DND-41 (cell line): ENCODE measurements at regions not wholly inside any gene's neighbourhood (a gene's known extent, or its start where the extent isn't known, plus 50 kb on each side); places are given as distances from the start of the nearest gene placed in this dataset.

Source experiments
- ATAC-seq: fragments of 200-7000 bp; cut with Tn5 transposase; 3 replicates; pipeline ENCODE4 v1.9.1; 2021; ENCODE audit warnings: low read depth; ENCODE audit not compliant: insufficient read depth
- DNase-seq: peaks from one replicate; pipeline ENCODE4 v3.0.0-alpha.2; 2020
- H2AFZ ChIP-seq: 2 replicates; pipeline ENCODE4 v1.6.0; 2012; ENCODE audit warnings: low read depth, low read length
- H3K27ac ChIP-seq: 2 replicates; pipeline ENCODE4 v1.5.1; 2012; ENCODE audit warnings: low read length, inconsistent platforms
- H3K27me3 ChIP-seq: fragments of 200-600 bp; sonication (generic); 2 replicates; pipeline ENCODE4 v1.6.0; 2012; ENCODE audit warnings: low read length, mild to moderate bottlenecking, inconsistent platforms; ENCODE audit not compliant: insufficient read depth, poor library complexity
- H3K36me3 ChIP-seq: 2 replicates; pipeline ENCODE4 v1.5.1; 2012; ENCODE audit warnings: low read length, inconsistent platforms; ENCODE audit not compliant: insufficient read depth
- H3K4me1 ChIP-seq: 2 replicates; pipeline ENCODE4 v1.5.1; 2012; ENCODE audit warnings: mild to moderate bottlenecking, low read length; ENCODE audit not compliant: insufficient read depth
- H3K4me2 ChIP-seq: 2 replicates; pipeline ENCODE4 v1.6.0; 2012; ENCODE audit warnings: mild to moderate bottlenecking, moderate library complexity, low read length, inconsistent platforms; ENCODE audit not compliant: insufficient read depth
- H3K4me3 ChIP-seq, 2 experiments: fragments of 200-600 bp in 1 of 2; shearing (Covaris generic) in 1 of 2; 2 replicates each; pipeline ENCODE4 v1.5.1; 2012 to 2016; ENCODE audit warnings: inconsistent platforms in 2 of 2, low read length in 2 of 2, mild to moderate bottlenecking in 2 of 2, low read depth in 1 of 2, moderate library complexity in 1 of 2
- H3K79me2 ChIP-seq: 2 replicates; pipeline ENCODE4 v1.6.0; 2012; ENCODE audit warnings: low read length, inconsistent platforms; ENCODE audit not compliant: insufficient read depth
- H3K9ac ChIP-seq: 2 replicates; pipeline ENCODE4 v1.6.0; 2012; ENCODE audit warnings: low read depth, mild to moderate bottlenecking, inconsistent platforms, low read length, moderate library complexity
- H3K9me3 ChIP-seq: 2 replicates; pipeline ENCODE4 v1.5.1; 2012; ENCODE audit warnings: low read length, moderate library complexity, mild to moderate bottlenecking, inconsistent platforms; ENCODE audit not compliant: insufficient read depth, severe bottlenecking
- H4K20me1 ChIP-seq: 2 replicates; pipeline ENCODE4 v1.6.0; 2012; ENCODE audit warnings: low read length; ENCODE audit not compliant: insufficient read depth
- EZH2 ChIP-seq: IDR thresholded peaks from 3 replicates; pipeline ENCODE4 v1.6.1; 2012; ENCODE audit warnings: borderline replicate concordance, low read depth, mild to moderate bottlenecking, moderate library complexity, low read length, inconsistent platforms; ENCODE audit not compliant: severe bottlenecking
- TF ChIP-seq, protein P1 (sequence below): IDR thresholded peaks from 2 replicates; pipeline ENCODE4 v1.5.1; 2012; ENCODE audit warnings: borderline replicate concordance, low read length, moderate library complexity, mild to moderate bottlenecking; ENCODE audit not compliant: poor library complexity, severe bottlenecking; ENCODE audit errors: extremely low read depth

DNA sequence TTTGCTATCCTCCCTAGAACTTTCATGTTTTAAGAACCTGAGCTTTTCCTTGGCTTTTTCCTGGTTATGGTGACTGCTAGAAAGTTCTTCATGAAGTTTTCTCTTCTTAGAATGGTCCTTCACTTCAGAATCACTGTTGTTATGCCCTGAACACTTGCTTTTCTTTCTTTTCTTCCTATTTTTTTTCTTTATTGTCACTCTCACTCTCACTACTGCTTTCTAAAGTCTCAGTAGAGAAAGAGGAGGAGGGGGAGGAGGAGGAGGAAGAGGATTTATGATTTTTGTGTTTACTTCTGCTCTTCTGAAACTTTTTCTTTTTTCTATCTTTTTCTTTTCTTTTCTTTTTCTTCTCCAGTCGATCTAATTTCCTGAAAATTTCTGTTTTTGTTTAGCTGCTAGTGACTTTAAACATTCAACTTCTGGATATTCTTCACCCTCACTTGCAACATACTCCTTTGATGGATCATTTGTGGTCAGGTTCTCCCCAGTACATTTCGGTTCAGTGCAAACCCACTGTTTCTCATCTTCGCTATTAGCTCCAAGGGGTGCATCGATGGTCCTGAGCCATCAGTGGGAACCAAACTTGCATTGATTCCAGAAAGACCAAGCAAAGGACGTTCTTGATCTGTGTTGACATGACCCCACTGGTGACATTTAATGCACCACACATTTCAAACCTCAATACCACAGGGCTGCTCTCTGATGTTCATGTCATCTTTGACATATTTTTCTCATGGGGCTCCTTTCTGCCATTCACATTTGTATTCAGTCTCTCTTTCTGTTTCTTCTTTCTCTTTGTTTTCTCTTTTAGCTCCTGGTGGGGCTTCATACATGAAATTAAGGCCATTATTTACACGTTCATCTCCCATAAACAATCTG is 81.6 kb upstream of the HAND1 start:
- no peak for ATAC-seq
- Histone ChIP-seq H3K4me1 (no peaks in the 10 kb centered on the region), H3K4me2 (no peak overlapping the region), H3K9ac (no peak overlapping the region), H4K20me1 (no peaks in the 10 kb centered on the region), H3K9me3 (no peaks in the 10 kb centered on the region), H3K4me3 (no peak overlapping the region), H3K36me3 (no peaks in the 10 kb centered on the region), H3K27me3 (no peaks in the 10 kb centered on the region), H3K79me2 (no peaks in the 10 kb centered on the region), H2AFZ (no peak overlapping the region), H3K27ac (no peak overlapping the region)
- DNase-seq: no peak
- TF ChIP-seq, protein P1, sequence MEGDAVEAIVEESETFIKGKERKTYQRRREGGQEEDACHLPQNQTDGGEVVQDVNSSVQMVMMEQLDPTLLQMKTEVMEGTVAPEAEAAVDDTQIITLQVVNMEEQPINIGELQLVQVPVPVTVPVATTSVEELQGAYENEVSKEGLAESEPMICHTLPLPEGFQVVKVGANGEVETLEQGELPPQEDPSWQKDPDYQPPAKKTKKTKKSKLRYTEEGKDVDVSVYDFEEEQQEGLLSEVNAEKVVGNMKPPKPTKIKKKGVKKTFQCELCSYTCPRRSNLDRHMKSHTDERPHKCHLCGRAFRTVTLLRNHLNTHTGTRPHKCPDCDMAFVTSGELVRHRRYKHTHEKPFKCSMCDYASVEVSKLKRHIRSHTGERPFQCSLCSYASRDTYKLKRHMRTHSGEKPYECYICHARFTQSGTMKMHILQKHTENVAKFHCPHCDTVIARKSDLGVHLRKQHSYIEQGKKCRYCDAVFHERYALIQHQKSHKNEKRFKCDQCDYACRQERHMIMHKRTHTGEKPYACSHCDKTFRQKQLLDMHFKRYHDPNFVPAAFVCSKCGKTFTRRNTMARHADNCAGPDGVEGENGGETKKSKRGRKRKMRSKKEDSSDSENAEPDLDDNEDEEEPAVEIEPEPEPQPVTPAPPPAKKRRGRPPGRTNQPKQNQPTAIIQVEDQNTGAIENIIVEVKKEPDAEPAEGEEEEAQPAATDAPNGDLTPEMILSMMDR: no peak
- no peak for TF ChIP-seq EZH2

DNA sequence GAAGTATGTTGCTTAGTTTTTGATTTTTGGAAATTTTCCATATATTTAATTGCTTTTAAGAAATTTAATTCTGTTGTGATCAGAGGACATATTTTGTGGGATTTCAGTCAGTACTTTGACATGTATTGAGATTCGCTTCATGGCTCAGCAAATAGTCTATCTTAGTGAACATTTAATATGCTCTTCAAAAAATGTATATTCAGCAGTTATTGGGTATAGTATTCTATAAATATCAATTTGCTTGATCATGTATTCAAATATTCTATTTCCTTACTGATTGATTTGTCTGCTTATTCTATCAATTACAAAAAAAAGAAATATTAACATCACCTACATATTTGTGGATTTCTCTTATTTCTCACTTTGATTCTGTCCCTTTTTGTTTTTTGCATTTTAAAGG is 79.5 kb upstream of the HAND1 start:
- Histone ChIP-seq H3K9ac (no peak overlapping the region), H3K4me1 (no peaks in the 10 kb centered on the region), H3K79me2 (no peaks in the 10 kb centered on the region), H3K27me3 (no peaks in the 10 kb centered on the region), H3K9me3 (peaks cover 6% of the 10 kb centered on the region), H2AFZ (no peak overlapping the region), H3K4me2 (no peak overlapping the region), H3K27ac (no peak overlapping the region), H3K4me3 (no peak overlapping the region), H4K20me1 (no peaks in the 10 kb centered on the region), H3K36me3 (no peaks in the 10 kb centered on the region)
- no peak for DNase-seq
- ATAC-seq: no peak
- TF ChIP-seq, protein P1: no peak

DNA sequence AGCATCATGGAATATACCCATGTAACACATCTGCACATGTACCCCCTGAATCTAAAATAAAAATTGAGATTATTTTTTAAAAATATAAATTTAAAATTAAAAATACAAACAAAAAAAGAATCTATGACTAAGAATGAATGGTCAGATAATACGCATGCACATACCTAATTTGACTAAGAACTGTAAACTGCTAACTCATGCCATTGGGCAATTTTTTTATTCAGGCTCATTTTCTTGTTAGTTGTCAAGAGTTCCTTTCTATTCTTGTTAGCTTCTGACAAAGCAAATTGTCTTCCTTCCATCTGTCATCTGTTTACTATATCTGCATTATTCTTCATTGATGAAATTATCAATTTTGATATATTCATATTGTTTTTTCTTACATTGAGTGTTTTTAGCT is 69.5 kb upstream of the HAND1 start:
- TF ChIP-seq EZH2: no peak
- TF ChIP-seq, protein P1: no peak

DNA sequence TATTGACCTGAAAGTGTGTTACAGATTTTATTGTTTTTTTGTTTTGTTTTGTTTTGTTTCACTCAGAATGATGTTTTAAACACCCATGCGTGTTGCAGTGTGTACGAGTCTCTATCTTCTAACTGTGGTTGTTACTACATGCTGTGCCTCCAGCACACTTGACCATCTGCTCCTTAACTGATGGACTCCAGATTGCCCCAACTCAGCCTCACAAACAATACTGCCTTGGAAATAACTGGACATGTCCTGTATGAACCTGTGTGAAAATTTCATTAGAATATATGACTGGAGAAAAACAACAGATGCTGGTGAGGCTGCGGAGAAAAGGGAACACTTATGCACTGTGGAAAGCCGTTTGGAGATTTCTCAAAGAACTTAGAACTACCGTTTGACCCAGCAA is 68.7 kb upstream of the HAND1 start:
- no peak for ATAC-seq
- H3K9me3 ChIP-seq: no peaks in the 10 kb centered on the region
- H3K27me3 ChIP-seq: peaks cover 9% of the 10 kb centered on the region
- H3K79me2 ChIP-seq: no peaks in the 10 kb centered on the region
- no peak overlapping the region for H2AFZ ChIP-seq
- no peak for DNase-seq
- no peak overlapping the region for H3K4me3 ChIP-seq
- TF ChIP-seq, protein P1: no peak
- no peak for TF ChIP-seq EZH2
- no peaks in the 10 kb centered on the region for H4K20me1 ChIP-seq
- H3K36me3 ChIP-seq: no peaks in the 10 kb centered on the region
- no peaks in the 10 kb centered on the region for H3K4me1 ChIP-seq
- H3K9ac ChIP-seq: no peak overlapping the region
- H3K27ac ChIP-seq: no peak overlapping the region
- H3K4me2 ChIP-seq: no peak overlapping the region

More for the DNA sequence above, 69.5 kb upstream of the HAND1 start:
- Histone ChIP-seq H3K9ac (no peak overlapping the region), H3K4me2 (no peak overlapping the region), H3K4me3 (no peak overlapping the region), H3K27ac (no peak overlapping the region), H3K4me1 (no peaks in the 10 kb centered on the region), H2AFZ (no peak overlapping the region), H3K79me2 (no peaks in the 10 kb centered on the region), H4K20me1 (no peaks in the 10 kb centered on the region), H3K36me3 (no peaks in the 10 kb centered on the region), H3K9me3 (no peaks in the 10 kb centered on the region), H3K27me3 (peaks cover 9% of the 10 kb centered on the region)
- ATAC-seq (no peak), DNase-seq (no peak)
